ENCODE measurements at regions not wholly inside any gene's neighbourhood (a gene's known extent, or its start where the extent isn't known, plus 50 kb on each side); places are given as distances from the start of the nearest gene placed in this dataset.

DNA sequence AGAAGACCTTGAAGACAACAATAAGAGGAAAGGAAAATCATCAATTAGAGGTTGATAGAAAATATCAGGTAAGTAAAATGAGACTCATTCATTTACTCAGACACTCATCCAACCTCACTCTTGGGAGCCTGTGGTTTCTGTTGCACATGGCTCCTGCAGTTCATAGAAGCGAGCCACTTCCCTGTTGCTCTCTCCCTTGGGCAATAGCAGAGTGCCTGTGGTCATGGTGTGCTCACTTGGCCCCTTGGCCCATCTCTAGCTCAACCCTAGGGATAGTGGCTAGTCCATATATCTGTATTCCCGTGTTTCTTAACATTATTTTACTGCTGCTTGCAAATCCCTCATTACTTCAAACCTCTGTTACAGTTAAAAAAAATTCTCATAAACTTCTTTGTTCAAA is 368.6 kb downstream of the PTPRC start:
- TF ChIP-seq POLR2A (IDR thresholded peaks at IDR 0.05; ENCODE audit: low read depth, low read length) (no peak), SMARCA5 (IDR thresholded peaks at IDR 0.05) (no peak), MXI1 (IDR thresholded peaks at IDR 0.05; ENCODE audit: low read depth, low read length) (no peak), RAD21 (IDR thresholded peaks at IDR 0.05; ENCODE audit: insufficient read depth, low read depth, low read length) (no peak), CTCF (IDR thresholded peaks at IDR 0.05 in 2 of 3, conservative IDR thresholded peaks at IDR 0.05 in 1 of 3; ENCODE audit: control insufficient read depth in 2 of 3, extremely low read depth in 1 of 3, insufficient read depth in 1 of 3, low read depth in 3 of 3, low read length in 3 of 3) (no peak), TAF1 (IDR thresholded peaks at IDR 0.05; ENCODE audit: borderline replicate concordance, low read depth, low read length) (no peak), CHD4 (IDR thresholded peaks at IDR 0.05) (no peak), CREB1 (IDR thresholded peaks at IDR 0.05; ENCODE audit: low read depth) (no peak)
- TF ChIP-seq, protein P1, sequence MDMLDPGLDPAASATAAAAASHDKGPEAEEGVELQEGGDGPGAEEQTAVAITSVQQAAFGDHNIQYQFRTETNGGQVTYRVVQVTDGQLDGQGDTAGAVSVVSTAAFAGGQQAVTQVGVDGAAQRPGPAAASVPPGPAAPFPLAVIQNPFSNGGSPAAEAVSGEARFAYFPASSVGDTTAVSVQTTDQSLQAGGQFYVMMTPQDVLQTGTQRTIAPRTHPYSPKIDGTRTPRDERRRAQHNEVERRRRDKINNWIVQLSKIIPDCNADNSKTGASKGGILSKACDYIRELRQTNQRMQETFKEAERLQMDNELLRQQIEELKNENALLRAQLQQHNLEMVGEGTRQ (IDR thresholded peaks at IDR 0.05; ENCODE audit: borderline replicate concordance, low read depth, low read length), result no peak
- TF ChIP-seq, protein P2, sequence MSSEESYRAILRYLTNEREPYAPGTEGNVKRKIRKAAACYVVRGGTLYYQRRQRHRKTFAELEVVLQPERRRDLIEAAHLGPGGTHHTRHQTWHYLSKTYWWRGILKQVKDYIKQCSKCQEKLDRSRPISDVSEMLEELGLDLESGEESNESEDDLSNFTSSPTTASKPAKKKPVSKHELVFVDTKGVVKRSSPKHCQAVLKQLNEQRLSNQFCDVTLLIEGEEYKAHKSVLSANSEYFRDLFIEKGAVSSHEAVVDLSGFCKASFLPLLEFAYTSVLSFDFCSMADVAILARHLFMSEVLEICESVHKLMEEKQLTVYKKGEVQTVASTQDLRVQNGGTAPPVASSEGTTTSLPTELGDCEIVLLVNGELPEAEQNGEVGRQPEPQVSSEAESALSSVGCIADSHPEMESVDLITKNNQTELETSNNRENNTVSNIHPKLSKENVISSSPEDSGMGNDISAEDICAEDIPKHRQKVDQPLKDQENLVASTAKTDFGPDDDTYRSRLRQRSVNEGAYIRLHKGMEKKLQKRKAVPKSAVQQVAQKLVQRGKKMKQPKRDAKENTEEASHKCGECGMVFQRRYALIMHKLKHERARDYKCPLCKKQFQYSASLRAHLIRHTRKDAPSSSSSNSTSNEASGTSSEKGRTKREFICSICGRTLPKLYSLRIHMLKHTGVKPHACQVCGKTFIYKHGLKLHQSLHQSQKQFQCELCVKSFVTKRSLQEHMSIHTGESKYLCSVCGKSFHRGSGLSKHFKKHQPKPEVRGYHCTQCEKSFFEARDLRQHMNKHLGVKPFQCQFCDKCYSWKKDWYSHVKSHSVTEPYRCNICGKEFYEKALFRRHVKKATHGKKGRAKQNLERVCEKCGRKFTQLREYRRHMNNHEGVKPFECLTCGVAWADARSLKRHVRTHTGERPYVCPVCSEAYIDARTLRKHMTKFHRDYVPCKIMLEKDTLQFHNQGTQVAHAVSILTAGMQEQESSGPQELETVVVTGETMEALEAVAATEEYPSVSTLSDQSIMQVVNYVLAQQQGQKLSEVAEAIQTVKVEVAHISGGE (CRISPR knock-in tag; IDR thresholded peaks at IDR 0.05), result no peak
- TF ChIP-seq, protein P3, sequence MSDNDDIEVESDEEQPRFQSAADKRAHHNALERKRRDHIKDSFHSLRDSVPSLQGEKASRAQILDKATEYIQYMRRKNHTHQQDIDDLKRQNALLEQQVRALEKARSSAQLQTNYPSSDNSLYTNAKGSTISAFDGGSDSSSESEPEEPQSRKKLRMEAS (IDR thresholded peaks at IDR 0.05; ENCODE audit: low read depth, low read length), result no peak
- TF ChIP-seq, protein P4, sequence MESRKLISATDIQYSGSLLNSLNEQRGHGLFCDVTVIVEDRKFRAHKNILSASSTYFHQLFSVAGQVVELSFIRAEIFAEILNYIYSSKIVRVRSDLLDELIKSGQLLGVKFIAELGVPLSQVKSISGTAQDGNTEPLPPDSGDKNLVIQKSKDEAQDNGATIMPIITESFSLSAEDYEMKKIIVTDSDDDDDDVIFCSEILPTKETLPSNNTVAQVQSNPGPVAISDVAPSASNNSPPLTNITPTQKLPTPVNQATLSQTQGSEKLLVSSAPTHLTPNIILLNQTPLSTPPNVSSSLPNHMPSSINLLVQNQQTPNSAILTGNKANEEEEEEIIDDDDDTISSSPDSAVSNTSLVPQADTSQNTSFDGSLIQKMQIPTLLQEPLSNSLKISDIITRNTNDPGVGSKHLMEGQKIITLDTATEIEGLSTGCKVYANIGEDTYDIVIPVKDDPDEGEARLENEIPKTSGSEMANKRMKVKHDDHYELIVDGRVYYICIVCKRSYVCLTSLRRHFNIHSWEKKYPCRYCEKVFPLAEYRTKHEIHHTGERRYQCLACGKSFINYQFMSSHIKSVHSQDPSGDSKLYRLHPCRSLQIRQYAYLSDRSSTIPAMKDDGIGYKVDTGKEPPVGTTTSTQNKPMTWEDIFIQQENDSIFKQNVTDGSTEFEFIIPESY (IDR thresholded peaks at IDR 0.05), result no peak
